Right atrium auricular region (tissue), 2 donors: ENCODE measurements at regions not wholly inside any gene's neighbourhood (a gene's known extent, or its start where the extent isn't known, plus 50 kb on each side); places are given as distances from the start of the nearest gene placed in this dataset.

Source experiments
- DNase-seq: peaks from one replicate; pipeline ENCODE4 v3.0.0-alpha.2; 2019; ENCODE audit warnings: low spot score
- H3K27ac ChIP-seq, 2 donors: fragments of 200-600 bp; sonication (generic); 1 replicate in 1 of 2; 2 replicates in 1 of 2; pipeline ENCODE4 v1.5.1; 2016 to 2019
- H3K27me3 ChIP-seq, 2 donors: fragments of 200-600 bp; sonication (generic); one replicate each; pipeline versions ENCODE4 v1.5.1 to v1.6.0; 2017 to 2019
- H3K36me3 ChIP-seq: fragments of 200-600 bp; sonication (generic); one replicate; pipeline ENCODE4 v1.5.1; 2016
- H3K4me1 ChIP-seq, 2 donors: fragments of 200-600 bp; sonication (generic); one replicate each; pipeline versions ENCODE4 v1.5.1 to v1.6.0; 2017 to 2019
- H3K4me3 ChIP-seq, 2 donors: fragments of 200-600 bp; sonication (generic); 1 replicate in 1 of 2; 2 replicates in 1 of 2; pipeline ENCODE4 v1.5.1; 2017 to 2019; ENCODE audit warnings: mild to moderate bottlenecking in 1 of 2, moderate library complexity in 1 of 2
- H3K9me3 ChIP-seq, 2 donors: fragments of 200-600 bp; sonication (generic); one replicate each; pipeline ENCODE4 v1.5.1; 2019
- CTCF ChIP-seq, 2 donors: fragments of 200-600 bp; sonication (generic); IDR thresholded peaks; one replicate each; pipeline ENCODE4 v1.5.1; 2019; ENCODE audit warnings: antibody characterized with exemption in 2 of 2

GRCh38 chr4:58491620-58492019 is 1381.4 kb upstream of the IGFBP7 start:
- Histone ChIP-seq H3K9me3 (no peaks in the 10 kb centered on the region), H3K27me3 (no peaks in the 10 kb centered on the region), H3K36me3 (no peaks in the 10 kb centered on the region), H3K4me3 (no peak overlapping the region), H3K4me1 (no peaks in the 10 kb centered on the region), H3K27ac (no peak overlapping the region)
- TF ChIP-seq CTCF (IDR thresholded peaks at IDR 0.05) = no peak
- DNase-seq = no peak

GRCh38 chr4:58477950-58478349 is 1367.8 kb upstream of the IGFBP7 start:
- no peak for TF ChIP-seq CTCF (IDR thresholded peaks at IDR 0.05)
- Histone ChIP-seq H3K27ac (no peak overlapping the region), H3K4me1 (no peaks in the 10 kb centered on the region), H3K9me3 (no peaks in the 10 kb centered on the region), H3K36me3 (no peaks in the 10 kb centered on the region), H3K27me3 (no peaks in the 10 kb centered on the region), H3K4me3 (no peak overlapping the region)
- no peak for DNase-seq

GRCh38 chr4:58477513-58477912 is 1367.3 kb upstream of the IGFBP7 start:
- no peaks in the 10 kb centered on the region for H3K9me3 ChIP-seq
- no peaks in the 10 kb centered on the region for H3K4me1 ChIP-seq
- no peaks in the 10 kb centered on the region for H3K36me3 ChIP-seq
- no peaks in the 10 kb centered on the region for H3K27me3 ChIP-seq
- no peak for DNase-seq
- no peak for TF ChIP-seq CTCF (IDR thresholded peaks at IDR 0.05)
- no peak overlapping the region for H3K27ac ChIP-seq
- no peak overlapping the region for H3K4me3 ChIP-seq

GRCh38 chr4:58475097-58475496 is 1364.9 kb upstream of the IGFBP7 start:
- Histone ChIP-seq H3K27ac (no peak overlapping the region), H3K4me3 (no peak overlapping the region), H3K4me1 (no peaks in the 10 kb centered on the region), H3K9me3 (no peaks in the 10 kb centered on the region), H3K27me3 (no peaks in the 10 kb centered on the region), H3K36me3 (no peaks in the 10 kb centered on the region)
- no peak for TF ChIP-seq CTCF (IDR thresholded peaks at IDR 0.05)
- no peak for DNase-seq

- no peaks in the 10 kb centered on the region for H3K27me3 ChIP-seq
- H3K4me3 ChIP-seq = no peak overlapping the region
- H3K36me3 ChIP-seq = no peaks in the 10 kb centered on the region
- TF ChIP-seq CTCF (IDR thresholded peaks at IDR 0.05) = no peak
- no peaks in the 10 kb centered on the region for H3K4me1 ChIP-seq
- DNase-seq = no peak
- H3K9me3 ChIP-seq = peaks cover 0 to 5% of the 10 kb centered on the region in 2 donors
- H3K27ac ChIP-seq = no peak overlapping the region
Measured at GRCh38 chr4:58465031-58465430, 1354.8 kb upstream of the IGFBP7 start.

- no peaks in the 10 kb centered on the region for H3K4me1 ChIP-seq
- H3K27ac ChIP-seq = no peak overlapping the region
- TF ChIP-seq CTCF (IDR thresholded peaks at IDR 0.05) = no peak
- no peak for DNase-seq
- H3K27me3 ChIP-seq = no peaks in the 10 kb centered on the region
- H3K4me3 ChIP-seq = no peak overlapping the region
- no peaks in the 10 kb centered on the region for H3K36me3 ChIP-seq
- H3K9me3 ChIP-seq = no peaks in the 10 kb centered on the region
Measured at GRCh38 chr4:58456727-58457384, 1346.7 kb upstream of the IGFBP7 start.
